HG03060 (cell line): ENCODE measurements at regions not wholly inside any gene's neighbourhood (a gene's known extent, or its start where the extent isn't known, plus 50 kb on each side); places are given as distances from the start of the nearest gene placed in this dataset.

Experiments used
- ATAC-seq: cut with Tn5 transposase; IDR thresholded peaks from one replicate; pipeline ENCODE4 v1.9.1; 2021; ENCODE audit warnings: low read depth, moderate number of reproducible peaks; ENCODE audit not compliant: unreplicated experiment

- no peak for ATAC-seq
These were observed 226.1 kb upstream of the RREB1 start for GRCh38 chr6:6881438-6882225.

GRCh38 chr6:6882592-6882991, 225.2 kb upstream of the RREB1 start:
- no peak for ATAC-seq

- no peak for ATAC-seq
These were observed 224.8 kb upstream of the RREB1 start for GRCh38 chr6:6883011-6883410.

GRCh38 chr6:6884193-6884627, 223.6 kb upstream of the RREB1 start:
- ATAC-seq = no peak

GRCh38 chr6:6884916-6885315, 222.8 kb upstream of the RREB1 start:
- ATAC-seq = no peak

- no peak for ATAC-seq
These were observed 222.1 kb upstream of the RREB1 start for GRCh38 chr6:6885521-6886170.

- no peak for ATAC-seq
These were observed 221.4 kb upstream of the RREB1 start for GRCh38 chr6:6886171-6886885.

GRCh38 chr6:6886886-6887285, 220.9 kb upstream of the RREB1 start:
- ATAC-seq = no peak

GRCh38 chr6:6889601-6890000, 218.2 kb upstream of the RREB1 start:
- ATAC-seq = no peak

- no peak for ATAC-seq
These were observed 217.3 kb upstream of the RREB1 start for GRCh38 chr6:6890400-6890858.

- no peak for ATAC-seq
These were observed 216.5 kb upstream of the RREB1 start for GRCh38 chr6:6891125-6891721.

GRCh38 chr6:6891949-6892461, 215.8 kb upstream of the RREB1 start:
- ATAC-seq = no peak

GRCh38 chr6:6892744-6893583, 214.8 kb upstream of the RREB1 start:
- ATAC-seq = no peak

GRCh38 chr6:6893701-6894100, 214.1 kb upstream of the RREB1 start:
- no peak for ATAC-seq

GRCh38 chr6:6895929-6896328, 211.8 kb upstream of the RREB1 start:
- no peak for ATAC-seq

- ATAC-seq = no peak
These were observed 210.6 kb upstream of the RREB1 start for GRCh38 chr6:6897140-6897539.

GRCh38 chr6:6900569-6901204, 207.1 kb upstream of the RREB1 start:
- ATAC-seq = no peak

- ATAC-seq = no peak
These were observed 206.5 kb upstream of the RREB1 start for GRCh38 chr6:6901205-6901719.

- no peak for ATAC-seq
These were observed 205.8 kb upstream of the RREB1 start for GRCh38 chr6:6901945-6902344.
